Panc1 (cell line): ENCODE measurements at regions not wholly inside any gene's neighbourhood (a gene's known extent, or its start where the extent isn't known, plus 50 kb on each side); places are given as distances from the start of the nearest gene placed in this dataset.

Experiments used
- ATAC-seq: fragments of 200-7000 bp; cut with Tn5 transposase; 2 replicates; pipeline ENCODE4 v1.9.1; 2020; ENCODE audit warnings: mild to moderate bottlenecking, moderate library complexity
- BruUV-seq: library from RNA; stranded (reverse); fragments of 400-500 nt; replicated peaks from 2 replicates; lab custom pipeline; 2021; lab: Mats Ljungman, UMichigan
- CTCF ChIA-PET: fragments of 300-600 bp; sonication (Branson Sonifier 250); formaldehyde crosslinking; loops from one replicate; lab custom pipeline; 2022; ENCODE audit warnings: antibody characterized with exemption; lab: Charles Lee
- POLR2A ChIA-PET: fragments of 300-600 bp; sonication (Branson Sonifier 250); formaldehyde crosslinking; loops from one replicate; lab custom pipeline; 2022; ENCODE audit warnings: antibody characterized with exemption; lab: Charles Lee
- DNase-seq: peaks from one replicate; pipeline ENCODE4 v3.0.0-alpha.2; 2010; ENCODE audit warnings: low read depth, low spot score
- H3K27ac ChIP-seq: 2 replicates; pipeline ENCODE4 v1.5.1; 2011; ENCODE audit warnings: mild to moderate bottlenecking, low read length, inconsistent platforms
- H3K27me3 ChIP-seq: fragments of 200-500 bp; sonication (Bioruptor generic); 2 replicates; pipeline ENCODE4 v1.6.0; 2014; ENCODE audit warnings: low read length, inconsistent platforms; ENCODE audit not compliant: control insufficient read depth, insufficient read depth
- H3K36me3 ChIP-seq: fragments of 200-500 bp; sonication (Bioruptor generic); 2 replicates; pipeline ENCODE4 v1.5.1; 2014; ENCODE audit warnings: inconsistent platforms, mild to moderate bottlenecking, low read length, moderate library complexity; ENCODE audit not compliant: control insufficient read depth, insufficient read depth
- H3K4me1 ChIP-seq: 2 replicates; pipeline ENCODE4 v1.5.1; 2011; ENCODE audit warnings: inconsistent platforms, mild to moderate bottlenecking, low read length, moderate library complexity; ENCODE audit not compliant: control insufficient read depth, insufficient read depth
- H3K4me3 ChIP-seq, 2 experiments: 2 replicates each; pipeline ENCODE4 v1.5.1; 2011 to 2012; ENCODE audit warnings: low read depth in 2 of 2, low read length in 2 of 2, mild to moderate bottlenecking in 2 of 2, inconsistent platforms in 1 of 2, moderate library complexity in 1 of 2
- H3K9me3 ChIP-seq: fragments of 200-500 bp; sonication (Bioruptor generic); 2 replicates; pipeline ENCODE4 v1.5.1; 2014; ENCODE audit warnings: low read depth, mild to moderate bottlenecking, inconsistent platforms, low read length, moderate library complexity; ENCODE audit not compliant: control insufficient read depth, insufficient read depth
- CTCF ChIP-seq: fragments of 450-650 bp; IDR thresholded peaks from 2 replicates; pipeline ENCODE4 v1.5.1; 2017; ENCODE audit warnings: mild to moderate bottlenecking
- POLR2AphosphoS5 ChIP-seq: IDR thresholded peaks from 2 replicates; pipeline ENCODE4 v1.6.1; 2012; ENCODE audit warnings: mild to moderate bottlenecking, low read depth, low read length, moderate library complexity
- REST ChIP-seq, 2 experiments: IDR thresholded peaks; 2 replicates each; pipeline ENCODE4 v1.6.1; 2011 to 2012; ENCODE audit warnings: low read depth in 2 of 2, control low read depth in 1 of 2, low read length in 1 of 2, mild to moderate bottlenecking in 1 of 2, moderate library complexity in 1 of 2; ENCODE audit not compliant: insufficient read depth in 1 of 2
- SIN3A ChIP-seq: IDR thresholded peaks from 2 replicates; pipeline ENCODE4 v1.6.1; 2012; ENCODE audit warnings: low read depth, mild to moderate bottlenecking, low read length, moderate library complexity, borderline replicate concordance; ENCODE audit not compliant: insufficient read depth
- TCF7L2 ChIP-seq: IDR thresholded peaks from 2 replicates; pipeline ENCODE4 v1.6.1; 2011; ENCODE audit warnings: mild to moderate bottlenecking, low read depth, low read length, inconsistent platforms
- in situ Hi-C: cut with HindIII; loops from 2 replicates; pipeline ENCODE4 v1.10.0; 2016; ENCODE audit warnings: low sequenced_read_pairs, low pct_unique_long_range_greater_than_20kb
- intact Hi-C: fragments of 100-400 bp; cut with micrococcal nuclease; formaldehyde crosslinking; loops from one replicate; pipeline ENCODE4 v1.10.0; 2022; ENCODE audit not compliant: unreplicated experiment

GRCh38 chr4:14893713-14894112 is 108.6 kb upstream of the CPEB2 start:
- no peaks in the 10 kb centered on the region for H3K9me3 ChIP-seq
- H3K27ac ChIP-seq, result no peak overlapping the region
- H3K4me1 ChIP-seq, result no peaks in the 10 kb centered on the region
- TF ChIP-seq CTCF, result no peak
- TF ChIP-seq REST (IDR thresholded peaks at IDR 0.05; ENCODE audit: insufficient read depth in 1 of 2, low read depth in 2 of 2, low read length in 1 of 2), result no peak
- TF ChIP-seq TCF7L2, result no peak
- no peak for TF ChIP-seq SIN3A
- no peak for TF ChIP-seq POLR2AphosphoS5
- no TSS peak for BruUV-seq
- H3K4me3 ChIP-seq, result no peak overlapping the region
- intact Hi-C loops (no loop called here), in situ Hi-C loops (no loop called here)
- no peaks in the 10 kb centered on the region for H3K27me3 ChIP-seq
- H3K36me3 ChIP-seq, result no peaks in the 10 kb centered on the region
- DNase-seq, result no peak
- no peak for ATAC-seq
- ChIA-PET POLR2A (no interaction called here), CTCF (no interaction called here)

GRCh38 chr4:14894392-14895292 is 107.6 kb upstream of the CPEB2 start:
- no peak overlapping the region for H3K27ac ChIP-seq
- no peaks in the 10 kb centered on the region for H3K36me3 ChIP-seq
- DNase-seq (no peak), ATAC-seq (no peak)
- in situ Hi-C loops, result no loop called here
- no peaks in the 10 kb centered on the region for H3K9me3 ChIP-seq
- ChIA-PET POLR2A (no interaction called here), CTCF (no interaction called here)
- TF ChIP-seq TCF7L2, result no peak
- TF ChIP-seq REST (IDR thresholded peaks at IDR 0.05; ENCODE audit: insufficient read depth in 1 of 2, low read depth in 2 of 2, low read length in 1 of 2), result no peak
- TF ChIP-seq SIN3A, result no peak
- TF ChIP-seq CTCF, result no peak
- BruUV-seq, result no TSS peak
- H3K27me3 ChIP-seq, result no peaks in the 10 kb centered on the region
- no peak overlapping the region for H3K4me3 ChIP-seq
- intact Hi-C loops, result no loop called here
- no peaks in the 10 kb centered on the region for H3K4me1 ChIP-seq
